ENCODE measurements at regions not wholly inside any gene's neighbourhood (a gene's known extent, or its start where the extent isn't known, plus 50 kb on each side); places are given as distances from the start of the nearest gene placed in this dataset.

DNA sequence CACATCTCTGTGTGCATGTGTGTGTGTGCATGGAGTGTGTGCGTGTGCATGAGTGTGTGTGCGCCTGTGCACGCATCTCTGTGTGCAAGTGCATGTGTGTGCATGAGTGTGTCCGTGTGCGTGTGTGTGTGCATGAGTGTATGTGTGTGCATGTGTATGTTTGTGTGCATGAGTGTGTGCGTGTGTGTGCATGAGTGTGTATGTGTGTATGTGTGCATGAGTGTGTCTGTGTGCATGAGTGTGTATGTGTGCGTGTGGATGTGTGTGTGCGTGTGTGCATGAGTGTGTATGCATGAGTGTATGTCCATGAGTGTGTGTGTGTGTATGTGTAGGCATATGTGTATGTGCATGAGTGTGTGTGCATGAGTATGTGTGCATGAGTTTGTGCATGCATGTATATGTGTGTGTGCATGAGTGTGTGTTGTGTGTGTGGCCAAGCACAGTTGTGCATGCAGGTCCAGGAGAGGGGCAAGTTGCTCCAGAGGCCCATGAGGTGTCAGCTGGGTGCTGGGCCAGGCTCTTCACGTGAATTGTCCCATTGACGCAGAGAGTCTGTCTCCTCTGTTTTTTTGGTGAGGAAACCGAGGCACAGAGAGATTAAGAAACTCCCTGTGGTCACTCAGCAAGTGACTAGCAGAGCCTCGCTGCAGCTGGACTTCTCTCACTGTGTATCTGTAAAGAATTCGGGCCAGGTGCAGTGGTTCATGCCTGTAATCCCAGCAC is 75.5 kb downstream of the ASB1 start:
- H3K36me3 ChIP-seq (ENCODE audit: insufficient read depth, low read length): no peaks in the 10 kb centered on the region
- no peak overlapping the region for H2AFZ ChIP-seq (ENCODE audit: low read depth, low read length)
- no peaks in the 10 kb centered on the region for H3K27me3 ChIP-seq (ENCODE audit: insufficient read depth, low read length)
- peaks cover 2% of the 10 kb centered on the region for H3K4me1 ChIP-seq (ENCODE audit: insufficient read depth, low read length)
- no peak overlapping the region for H3K4me3 ChIP-seq (ENCODE audit: low read length)
- peaks cover 4% of the 10 kb centered on the region for H3K9me3 ChIP-seq (ENCODE audit: low read length)

DNA sequence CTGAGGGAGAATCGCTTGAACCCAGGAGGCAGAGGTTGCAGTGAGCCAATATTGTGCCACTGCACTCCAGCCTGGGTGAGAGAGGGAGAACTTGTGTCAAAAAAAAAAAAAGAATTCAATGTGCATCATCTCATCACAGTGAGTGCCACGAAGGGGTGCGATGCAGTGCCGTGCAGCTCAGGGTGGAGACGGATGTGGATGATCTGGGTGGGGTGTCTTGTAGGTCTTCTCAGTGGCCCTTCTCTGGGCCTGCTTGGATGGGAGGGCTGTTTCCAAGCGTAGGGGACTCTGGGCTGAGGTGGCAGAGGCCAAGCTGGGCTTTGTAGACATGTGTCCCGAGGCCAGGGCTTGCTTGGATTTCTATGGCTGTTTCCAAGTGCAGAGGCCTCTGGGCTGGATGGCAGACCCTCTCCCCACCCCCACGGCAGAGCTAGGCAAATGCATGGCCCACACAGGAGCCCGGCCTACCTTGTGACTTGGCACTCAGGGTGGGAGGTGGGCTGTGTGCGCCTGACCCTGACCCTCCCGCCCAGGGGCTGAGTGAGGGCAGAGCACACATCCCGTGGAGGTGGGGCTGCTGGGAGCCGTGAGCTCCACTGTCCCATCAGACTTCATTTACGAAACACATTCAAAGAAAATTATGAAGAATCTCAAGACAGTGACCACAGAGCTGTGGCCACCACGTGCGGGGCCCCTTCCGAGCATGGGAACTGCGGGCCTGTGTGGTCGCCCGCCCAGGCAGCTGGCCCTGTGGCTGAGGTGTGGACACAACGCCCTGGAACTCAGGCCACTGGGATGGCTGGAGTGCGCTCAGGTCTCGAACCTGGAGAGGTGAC is 76.4 kb downstream of the ASB1 start:
- Histone ChIP-seq H3K27me3 (ENCODE audit: insufficient read depth, low read length) (no peaks in the 10 kb centered on the region), H3K4me1 (ENCODE audit: insufficient read depth, low read length) (peaks cover 2% of the 10 kb centered on the region), H3K4me3 (ENCODE audit: low read length) (no peak overlapping the region), H2AFZ (ENCODE audit: low read depth, low read length) (no peak overlapping the region), H3K9me3 (ENCODE audit: low read length) (peaks cover 4% of the 10 kb centered on the region), H3K36me3 (ENCODE audit: insufficient read depth, low read length) (no peaks in the 10 kb centered on the region)

DNA sequence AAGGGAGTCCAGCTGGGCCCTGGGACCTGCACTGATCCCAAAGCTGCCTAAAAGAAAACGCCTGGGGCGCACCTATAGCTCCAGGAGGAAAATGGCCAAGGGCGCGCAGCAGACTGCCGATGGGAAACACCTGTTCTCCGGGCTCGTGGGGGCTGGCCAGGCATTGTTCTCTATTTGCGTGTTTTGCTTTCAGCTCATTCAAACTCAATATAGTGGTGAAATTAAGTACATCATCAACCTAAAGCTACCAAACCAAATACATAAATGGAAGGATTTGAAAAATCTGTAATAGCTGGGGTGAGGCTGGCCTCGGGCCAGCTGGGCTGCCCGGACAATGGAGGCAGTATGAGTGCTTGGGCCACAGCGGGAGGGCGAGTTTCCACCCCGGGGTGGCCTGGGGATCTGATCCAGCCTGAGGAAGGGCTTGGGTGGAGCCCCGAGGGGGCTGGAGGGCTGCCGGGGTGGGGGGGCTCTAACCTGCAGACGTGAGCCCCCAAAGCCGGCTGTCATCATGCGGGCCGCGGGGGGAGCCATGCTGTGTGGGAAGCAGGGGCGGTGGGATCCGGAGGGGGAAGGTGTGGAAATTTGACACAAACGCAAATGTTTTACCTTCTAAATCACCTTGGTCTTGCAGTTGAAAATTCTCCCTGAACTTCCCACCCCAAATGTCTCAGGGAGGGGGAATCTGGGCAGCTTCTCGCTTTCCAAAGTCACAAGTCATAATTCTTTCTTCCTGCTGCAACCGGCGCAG is 77.6 kb downstream of the ASB1 start:
- peaks cover 4% of the 10 kb centered on the region for H3K9me3 ChIP-seq (ENCODE audit: low read length)

DNA sequence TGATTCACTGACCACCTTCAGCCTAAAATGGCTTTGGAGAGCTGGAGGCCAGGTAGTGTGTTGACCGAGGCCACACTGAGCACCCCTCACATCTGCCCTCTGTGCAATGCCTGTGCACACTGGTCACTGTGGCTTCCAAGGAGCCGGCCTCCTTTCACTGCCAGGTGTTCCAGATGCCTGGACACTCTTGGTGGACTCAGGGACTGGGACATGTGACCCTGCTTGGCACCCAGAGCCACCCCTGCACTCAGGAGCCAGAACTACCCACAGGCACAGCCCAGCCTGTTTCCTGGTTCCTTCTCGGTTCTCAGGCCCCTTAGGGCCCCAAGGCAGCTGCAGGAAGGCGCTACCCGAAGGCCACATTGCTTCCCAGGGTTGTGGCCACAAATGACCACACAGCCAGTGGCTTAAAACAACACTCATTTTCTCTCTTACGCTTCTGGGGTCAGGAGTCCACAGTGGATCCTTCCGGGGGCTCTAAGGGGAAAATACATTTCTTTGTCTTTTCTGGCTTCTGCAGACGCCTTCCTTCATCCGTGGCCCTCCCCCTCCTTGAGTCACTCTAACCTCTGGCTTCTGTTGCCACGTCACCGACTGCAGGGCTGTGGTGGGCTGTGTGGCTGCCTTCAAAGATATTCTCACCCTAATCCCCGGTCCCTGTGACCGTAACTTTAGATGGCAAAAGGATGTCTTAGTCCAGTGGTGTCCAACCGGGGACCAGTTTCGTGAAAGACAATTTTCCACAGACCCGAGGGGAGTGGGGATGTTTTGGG is 78.6 kb downstream of the ASB1 start:
- no peak overlapping the region for H3K4me3 ChIP-seq (ENCODE audit: low read length)
- H3K9me3 ChIP-seq (ENCODE audit: low read length): peaks cover 4% of the 10 kb centered on the region
- H3K36me3 ChIP-seq (ENCODE audit: insufficient read depth, low read length): no peaks in the 10 kb centered on the region
- H3K27me3 ChIP-seq (ENCODE audit: insufficient read depth, low read length): no peaks in the 10 kb centered on the region
- no peak overlapping the region for H2AFZ ChIP-seq (ENCODE audit: low read depth, low read length)
- no peaks in the 10 kb centered on the region for H3K4me1 ChIP-seq (ENCODE audit: insufficient read depth, low read length)

More for the DNA sequence above, 77.6 kb downstream of the ASB1 start:
- Histone ChIP-seq H2AFZ (ENCODE audit: low read depth, low read length) (no peak overlapping the region), H3K27me3 (ENCODE audit: insufficient read depth, low read length) (no peaks in the 10 kb centered on the region), H3K4me1 (ENCODE audit: insufficient read depth, low read length) (no peaks in the 10 kb centered on the region), H3K4me3 (ENCODE audit: low read length) (no peak overlapping the region), H3K36me3 (ENCODE audit: insufficient read depth, low read length) (no peaks in the 10 kb centered on the region)

DNA sequence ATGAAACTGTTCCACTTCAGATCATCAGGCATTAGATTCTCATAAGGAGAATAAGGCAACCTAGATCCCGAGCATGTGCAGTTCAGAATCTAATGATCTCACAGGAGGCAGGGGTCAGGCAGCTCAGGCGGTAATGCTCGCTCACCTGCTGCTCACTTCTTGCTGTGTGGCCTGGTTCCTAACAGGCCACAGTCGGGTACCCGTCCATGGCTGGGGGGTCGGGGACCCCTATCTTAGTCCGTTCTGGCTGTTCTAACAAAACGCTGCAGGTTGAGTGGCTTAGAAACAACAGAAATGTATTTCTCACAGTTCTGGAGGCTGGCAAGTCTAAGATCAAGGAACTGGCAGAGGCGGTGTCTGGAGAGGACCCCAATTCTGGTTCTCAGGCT is 79.2 kb downstream of the ASB1 start:
- Histone ChIP-seq H3K27me3 (ENCODE audit: insufficient read depth, low read length) (no peaks in the 10 kb centered on the region), H3K36me3 (ENCODE audit: insufficient read depth, low read length) (no peaks in the 10 kb centered on the region), H3K4me3 (ENCODE audit: low read length) (no peak overlapping the region), H3K9me3 (ENCODE audit: low read length) (peaks cover 4% of the 10 kb centered on the region), H3K4me1 (ENCODE audit: insufficient read depth, low read length) (no peaks in the 10 kb centered on the region), H2AFZ (ENCODE audit: low read depth, low read length) (no peak overlapping the region)

DNA sequence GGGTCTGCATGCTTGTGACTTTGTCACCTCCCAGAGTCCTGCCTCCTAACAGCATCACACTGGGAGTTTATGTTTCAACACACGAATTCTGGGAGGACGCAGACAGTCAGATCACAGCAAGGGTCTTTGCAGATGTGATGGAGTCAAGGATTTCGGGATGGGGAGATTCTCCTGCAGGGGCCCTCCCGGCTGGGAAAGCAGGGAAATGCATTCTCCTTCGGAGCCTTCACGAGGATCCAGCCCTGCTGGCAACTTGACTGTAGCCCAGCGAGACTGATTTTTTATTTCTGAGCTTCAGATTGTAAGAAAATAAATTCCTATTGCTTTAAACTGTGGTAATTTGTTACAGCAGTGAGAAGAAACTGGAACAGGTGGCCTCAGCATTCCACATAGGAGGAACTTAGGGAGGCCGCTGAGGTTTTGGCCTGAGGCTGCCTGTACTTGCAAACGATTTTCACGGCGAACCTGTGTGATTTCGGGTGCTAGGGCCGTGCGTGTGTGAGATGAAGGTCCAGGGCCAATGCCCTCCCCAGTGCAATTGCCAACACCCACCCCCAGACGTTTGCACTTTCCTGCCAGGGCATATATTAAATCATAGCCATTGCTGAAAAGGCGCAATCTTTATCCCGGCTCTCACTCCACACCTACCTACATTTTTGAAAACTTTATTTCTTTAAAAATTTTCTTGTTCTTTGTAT is 79.8 kb downstream of the ASB1 start:
- Histone ChIP-seq H3K4me3 (ENCODE audit: low read length) (no peak overlapping the region), H3K27me3 (ENCODE audit: insufficient read depth, low read length) (no peaks in the 10 kb centered on the region), H2AFZ (ENCODE audit: low read depth, low read length) (no peak overlapping the region), H3K9me3 (ENCODE audit: low read length) (peaks cover 4% of the 10 kb centered on the region), H3K36me3 (ENCODE audit: insufficient read depth, low read length) (no peaks in the 10 kb centered on the region), H3K4me1 (ENCODE audit: insufficient read depth, low read length) (no peaks in the 10 kb centered on the region)

DNA sequence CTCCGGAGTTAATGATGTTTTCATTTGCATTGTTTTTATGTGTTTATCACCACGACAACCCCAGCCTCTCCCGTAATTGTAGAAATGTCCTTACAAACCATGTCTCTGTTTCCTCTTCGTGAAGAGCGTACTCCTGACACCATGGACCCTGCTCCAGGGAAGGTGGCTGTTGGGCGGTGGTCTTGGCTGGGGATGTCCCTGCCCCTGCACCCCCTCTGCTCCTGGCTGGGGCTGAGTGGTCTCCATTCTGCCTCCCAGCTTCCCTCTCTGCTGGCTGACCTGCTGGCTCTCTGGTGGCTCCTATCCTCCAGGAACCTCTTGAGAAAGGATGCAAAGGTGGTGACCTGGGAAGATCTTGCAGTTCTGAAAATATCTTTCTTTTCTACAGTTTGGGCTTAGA is 81.1 kb downstream of the ASB1 start:
- Histone ChIP-seq H3K36me3 (ENCODE audit: insufficient read depth, low read length) (no peaks in the 10 kb centered on the region), H3K4me3 (ENCODE audit: low read length) (no peak overlapping the region)

DNA sequence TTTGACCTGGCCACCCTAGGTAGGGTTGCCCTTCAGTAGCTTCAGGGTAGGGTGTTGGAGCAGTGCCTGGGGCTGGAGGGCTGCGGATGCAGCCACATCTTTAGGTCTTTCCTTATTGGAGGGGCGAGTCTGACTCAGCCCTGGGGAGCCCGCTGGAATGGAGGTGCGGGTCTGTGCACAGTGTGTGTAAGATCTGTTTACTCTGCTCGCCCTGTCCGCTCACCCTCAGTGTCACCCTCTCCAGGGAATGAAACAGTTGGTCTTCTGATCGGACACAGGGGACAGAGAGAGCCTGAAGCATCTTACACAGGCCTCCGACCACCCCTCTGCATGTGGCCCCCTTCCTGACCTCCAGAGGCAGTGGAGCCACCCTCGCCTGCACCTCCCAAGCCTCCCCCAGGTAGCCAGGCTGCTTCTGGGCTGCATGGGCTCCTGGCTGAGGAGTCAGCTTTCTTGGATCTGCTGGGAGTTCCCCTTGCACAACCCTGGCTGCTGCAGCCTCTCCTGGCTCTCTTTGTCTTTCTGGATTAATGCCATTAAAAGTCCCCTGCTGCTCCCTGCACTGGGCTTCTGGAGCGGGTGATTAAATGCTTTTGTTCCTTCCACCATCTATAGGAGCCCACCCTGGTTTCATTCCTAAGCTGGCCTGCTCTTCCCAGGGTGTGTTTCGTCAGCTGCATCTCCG is 82.6 kb downstream of the ASB1 start:
- no peak overlapping the region for H2AFZ ChIP-seq (ENCODE audit: low read depth, low read length)
- H3K27me3 ChIP-seq (ENCODE audit: insufficient read depth, low read length): no peaks in the 10 kb centered on the region
- no peak overlapping the region for H3K4me3 ChIP-seq (ENCODE audit: low read length)
- H3K36me3 ChIP-seq (ENCODE audit: insufficient read depth, low read length): no peaks in the 10 kb centered on the region
- no peaks in the 10 kb centered on the region for H3K4me1 ChIP-seq (ENCODE audit: insufficient read depth, low read length)
- H3K9me3 ChIP-seq (ENCODE audit: low read length): peaks cover 4% of the 10 kb centered on the region

More for the DNA sequence above, 81.1 kb downstream of the ASB1 start:
- Histone ChIP-seq H3K4me1 (ENCODE audit: insufficient read depth, low read length) (no peaks in the 10 kb centered on the region), H3K9me3 (ENCODE audit: low read length) (peaks cover 4% of the 10 kb centered on the region), H3K27me3 (ENCODE audit: insufficient read depth, low read length) (no peaks in the 10 kb centered on the region), H2AFZ (ENCODE audit: low read depth, low read length) (no peak overlapping the region)

DNA sequence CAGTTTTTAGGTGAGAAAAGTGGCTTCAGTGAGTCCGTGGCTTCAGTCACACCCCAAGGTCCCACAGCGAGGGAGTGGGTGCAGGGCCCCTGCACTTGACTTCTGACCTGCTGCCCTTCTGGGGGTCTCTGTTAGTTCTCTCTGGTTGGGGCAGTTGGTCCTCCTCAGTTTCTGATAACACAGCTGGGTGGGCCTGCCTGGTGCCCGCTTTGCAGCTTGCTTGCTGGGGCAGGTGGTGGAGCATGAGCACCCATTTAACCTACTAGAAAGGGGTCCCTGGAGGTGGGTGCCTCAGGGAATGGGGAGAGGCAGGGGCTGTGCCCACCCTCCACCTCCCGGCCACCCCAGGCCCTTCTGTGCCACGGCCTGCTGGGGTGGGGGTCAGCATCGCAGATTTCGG is 83.2 kb downstream of the ASB1 start:
- peaks cover 4% of the 10 kb centered on the region for H3K9me3 ChIP-seq (ENCODE audit: low read length)
- H3K4me1 ChIP-seq (ENCODE audit: insufficient read depth, low read length): no peaks in the 10 kb centered on the region
- H3K27me3 ChIP-seq (ENCODE audit: insufficient read depth, low read length): no peaks in the 10 kb centered on the region
- no peak overlapping the region for H2AFZ ChIP-seq (ENCODE audit: low read depth, low read length)
- no peak overlapping the region for H3K4me3 ChIP-seq (ENCODE audit: low read length)
- H3K36me3 ChIP-seq (ENCODE audit: insufficient read depth, low read length): no peaks in the 10 kb centered on the region

DNA sequence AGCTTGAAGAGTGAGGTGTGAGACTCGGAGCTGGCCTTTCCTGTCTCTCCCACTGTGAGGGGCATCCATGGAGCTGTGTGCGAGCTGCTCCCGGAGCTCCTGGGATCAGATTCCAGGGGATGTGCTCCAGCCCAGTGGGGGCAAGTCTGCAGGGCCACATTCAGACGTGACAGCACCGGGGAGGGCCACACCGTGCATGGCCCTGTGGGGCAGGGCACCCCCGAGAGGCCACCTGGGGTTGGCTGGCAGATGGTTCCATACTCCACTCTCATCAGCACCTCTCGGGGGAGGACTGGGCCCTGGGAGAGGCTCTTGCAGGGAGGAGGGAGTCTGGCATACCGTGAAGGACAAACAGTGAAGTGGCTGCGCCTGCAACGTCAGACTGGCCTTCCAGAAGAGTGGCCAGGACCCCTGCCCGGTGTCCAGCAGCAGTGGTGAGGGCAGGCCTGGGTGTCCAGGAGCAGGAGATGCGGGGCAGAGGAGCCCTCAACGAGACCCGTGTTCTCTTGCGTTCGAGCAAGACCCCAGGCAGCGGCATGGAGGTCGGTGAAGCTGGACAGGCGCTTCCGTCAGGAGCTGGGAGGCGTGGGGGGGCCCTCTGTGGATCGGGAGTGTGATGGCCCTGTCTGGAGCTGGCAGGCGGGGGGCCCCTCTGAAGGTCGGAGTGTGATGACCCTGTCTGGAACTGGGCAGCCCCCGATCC is 84.3 kb downstream of the ASB1 start:
- no peak overlapping the region for H2AFZ ChIP-seq (ENCODE audit: low read depth, low read length)
- H3K4me1 ChIP-seq (ENCODE audit: insufficient read depth, low read length): no peaks in the 10 kb centered on the region
- no peaks in the 10 kb centered on the region for H3K36me3 ChIP-seq (ENCODE audit: insufficient read depth, low read length)
- no peaks in the 10 kb centered on the region for H3K9me3 ChIP-seq (ENCODE audit: low read length)
- H3K4me3 ChIP-seq (ENCODE audit: low read length): no peak overlapping the region
- H3K27me3 ChIP-seq (ENCODE audit: insufficient read depth, low read length): no peaks in the 10 kb centered on the region

DNA sequence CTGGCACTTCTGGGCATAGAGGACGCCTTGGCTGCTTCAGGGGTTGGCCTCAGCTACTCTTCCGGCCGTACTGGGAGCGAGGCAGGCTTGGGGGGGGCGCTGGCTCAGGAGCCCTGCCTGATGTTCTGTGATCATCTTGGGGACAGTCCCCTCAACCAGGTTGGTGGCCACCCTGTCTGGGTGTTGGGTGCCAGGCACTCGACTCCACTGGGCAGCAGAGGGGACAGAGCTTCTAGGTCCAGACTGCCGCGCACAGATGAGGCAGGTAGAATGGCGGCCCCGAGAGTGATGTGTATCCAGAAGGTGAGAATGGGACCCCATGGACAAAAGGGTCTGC is 84.9 kb downstream of the ASB1 start:
- no peaks in the 10 kb centered on the region for H3K4me1 ChIP-seq (ENCODE audit: insufficient read depth, low read length)
- H3K36me3 ChIP-seq (ENCODE audit: insufficient read depth, low read length): no peaks in the 10 kb centered on the region
- no peak overlapping the region for H2AFZ ChIP-seq (ENCODE audit: low read depth, low read length)
- H3K9me3 ChIP-seq (ENCODE audit: low read length): no peaks in the 10 kb centered on the region
- H3K27me3 ChIP-seq (ENCODE audit: insufficient read depth, low read length): no peaks in the 10 kb centered on the region
- no peak overlapping the region for H3K4me3 ChIP-seq (ENCODE audit: low read length)
